PC-3 (cell line): ENCODE measurements at regions not wholly inside any gene's neighbourhood (a gene's known extent, or its start where the extent isn't known, plus 50 kb on each side); places are given as distances from the start of the nearest gene placed in this dataset.

Experiments
- ATAC-seq: fragments of 200-7000 bp; cut with Tn5 transposase; 2 replicates; pipeline ENCODE4 v1.9.1; 2020; ENCODE audit warnings: mild to moderate bottlenecking, moderate library complexity
- BruUV-seq: library from RNA; stranded (reverse); fragments of 400-500 nt; replicated peaks from 2 replicates; lab custom pipeline; 2021; lab: Mats Ljungman, UMichigan
- CTCF ChIA-PET: fragments of 300-600 bp; sonication (Branson Sonifier 250); formaldehyde crosslinking; loops from one replicate; lab custom pipeline; 2022; ENCODE audit warnings: antibody characterized with exemption; lab: Charles Lee
- POLR2A ChIA-PET: fragments of 300-600 bp; sonication (Branson Sonifier 250); formaldehyde crosslinking; loops from one replicate; lab custom pipeline; 2022; ENCODE audit warnings: antibody characterized with exemption; ENCODE audit not compliant: unreplicated experiment; lab: Charles Lee
- DNase-seq: peaks from one replicate; pipeline ENCODE4 v3.0.0-alpha.2; 2015
- H2AFZ ChIP-seq: fragments of 300-600 bp; sonication (generic); 2 replicates; pipeline ENCODE4 v1.6.0; 2016; ENCODE audit warnings: antibody characterized with exemption, low read length
- H3F3A ChIP-seq: fragments of 300-600 bp; sonication (generic); one replicate; pipeline ENCODE4 v1.6.0; 2017; ENCODE audit warnings: antibody characterized with exemption, low read length, control low read depth, mild to moderate bottlenecking; ENCODE audit not compliant: unreplicated experiment
- H3K27ac ChIP-seq: fragments of 300-600 bp; sonication (generic); 2 replicates; pipeline ENCODE4 v1.5.1; 2016; ENCODE audit warnings: mild to moderate bottlenecking, low read length
- H3K27me3 ChIP-seq: fragments of 300-600 bp; sonication (generic); 2 replicates; pipeline ENCODE4 v1.6.1; 2016; ENCODE audit warnings: low read length, mixed read lengths
- H3K36me3 ChIP-seq: fragments of 300-600 bp; sonication (generic); 2 replicates; pipeline ENCODE4 v1.6.1; 2016; ENCODE audit warnings: low read depth, mixed run types, low read length, mixed read lengths
- H3K4me1 ChIP-seq: fragments of 300-600 bp; sonication (generic); 2 replicates; pipeline ENCODE4 v1.5.1; 2016; ENCODE audit warnings: low read length; ENCODE audit not compliant: insufficient read depth
- H3K4me2 ChIP-seq: fragments of 300-600 bp; sonication (generic); 2 replicates; pipeline ENCODE4 v1.6.0; 2016; ENCODE audit warnings: low read length
- H3K4me3 ChIP-seq: fragments of 300-600 bp; sonication (generic); 2 replicates; pipeline ENCODE4 v1.5.1; 2016; ENCODE audit warnings: mild to moderate bottlenecking, low read length, mixed read lengths
- H3K79me2 ChIP-seq: fragments of 300-600 bp; sonication (generic); 2 replicates; pipeline ENCODE4 v1.6.1; 2017; ENCODE audit warnings: low read length, mixed read lengths
- H3K9ac ChIP-seq: fragments of 300-600 bp; sonication (generic); 2 replicates; pipeline ENCODE4 v1.6.0; 2016; ENCODE audit warnings: mild to moderate bottlenecking, low read length
- H3K9me2 ChIP-seq: fragments of 300-600 bp; sonication (generic); replicated peaks from 2 replicates; pipeline ENCODE4 v1.6.1; 2016; ENCODE audit warnings: mixed run types, low read length, mixed read lengths
- H3K9me3 ChIP-seq: fragments of 300-600 bp; sonication (generic); 2 replicates; pipeline ENCODE4 v1.6.1; 2016; ENCODE audit warnings: low read length, mixed read lengths
- H4K20me1 ChIP-seq: fragments of 300-600 bp; sonication (generic); 2 replicates; pipeline ENCODE4 v1.6.1; 2016; ENCODE audit warnings: low read length, mixed read lengths
- EZH2 ChIP-seq: fragments of 300-600 bp; sonication (generic); IDR thresholded peaks from one replicate; pipeline ENCODE4 v1.6.1; 2017; ENCODE audit warnings: antibody characterized with exemption, mild to moderate bottlenecking, low read length; ENCODE audit not compliant: unreplicated experiment
- EZH2phosphoT487 ChIP-seq: fragments of 300-600 bp; sonication (generic); IDR thresholded peaks from 2 replicates; pipeline ENCODE4 v1.6.1; 2018; ENCODE audit warnings: mild to moderate bottlenecking, antibody characterized with exemption, low read length, borderline replicate concordance
- intact Hi-C: fragments of 100-400 bp; cut with micrococcal nuclease; formaldehyde crosslinking; loops from 2 replicates; pipeline ENCODE4 v1.9.0; 2023
- TF ChIP-seq, protein P1 (sequence below): fragments of 300-600 bp; sonication (generic); conservative IDR thresholded peaks from 2 replicates; pipeline ENCODE4 v1.5.1; 2017; ENCODE audit warnings: antibody characterized with exemption, low read depth, mild to moderate bottlenecking, low read length

DNA sequence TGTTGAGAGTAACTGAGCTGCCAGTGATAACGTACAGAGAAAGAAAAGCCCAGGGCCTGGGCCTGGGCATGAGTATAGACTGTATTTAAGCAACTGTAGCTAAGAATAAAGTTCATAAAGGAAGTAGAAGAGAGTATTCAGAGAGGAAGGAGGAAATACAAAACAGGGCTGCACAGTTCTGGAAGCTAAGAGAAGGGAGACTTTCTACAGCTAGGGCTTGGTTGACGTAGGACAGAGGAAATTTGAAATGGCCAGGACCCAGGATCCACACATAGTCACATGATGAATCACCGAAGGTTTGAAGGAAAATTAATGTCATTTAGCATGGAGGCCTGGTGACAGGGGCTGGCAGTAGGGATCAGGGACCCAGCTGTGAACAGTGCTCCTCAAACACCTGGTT is 66.7 kb downstream of the ARL4A start:
- intact Hi-C loops: no loop called here
- Histone ChIP-seq H3K4me3 (no peak overlapping the region), H2AFZ (peak overlapping the region; percentile 34; the same call in 1 of the 2 replicates), H4K20me1 (no peaks in the 10 kb centered on the region), H3K9me3 (no peaks in the 10 kb centered on the region), H3K4me1 (peaks cover 22% of the 10 kb centered on the region), H3K27ac (no peak overlapping the region), H3K27me3 (no peaks in the 10 kb centered on the region), H3K9ac (no peak overlapping the region), H3K4me2 (no peak overlapping the region), H3K79me2 (no peaks in the 10 kb centered on the region), H3K9me2 (no peaks in the 10 kb centered on the region), H3F3A (no peaks in the 10 kb centered on the region), H3K36me3 (no peaks in the 10 kb centered on the region)
- ATAC-seq (peak; percentile 38; the same call in 1 of the 2 replicates), DNase-seq (peak; percentile 38)
- TF ChIP-seq EZH2 (no peak), EZH2phosphoT487 (no peak)
- TF ChIP-seq, protein P1, sequence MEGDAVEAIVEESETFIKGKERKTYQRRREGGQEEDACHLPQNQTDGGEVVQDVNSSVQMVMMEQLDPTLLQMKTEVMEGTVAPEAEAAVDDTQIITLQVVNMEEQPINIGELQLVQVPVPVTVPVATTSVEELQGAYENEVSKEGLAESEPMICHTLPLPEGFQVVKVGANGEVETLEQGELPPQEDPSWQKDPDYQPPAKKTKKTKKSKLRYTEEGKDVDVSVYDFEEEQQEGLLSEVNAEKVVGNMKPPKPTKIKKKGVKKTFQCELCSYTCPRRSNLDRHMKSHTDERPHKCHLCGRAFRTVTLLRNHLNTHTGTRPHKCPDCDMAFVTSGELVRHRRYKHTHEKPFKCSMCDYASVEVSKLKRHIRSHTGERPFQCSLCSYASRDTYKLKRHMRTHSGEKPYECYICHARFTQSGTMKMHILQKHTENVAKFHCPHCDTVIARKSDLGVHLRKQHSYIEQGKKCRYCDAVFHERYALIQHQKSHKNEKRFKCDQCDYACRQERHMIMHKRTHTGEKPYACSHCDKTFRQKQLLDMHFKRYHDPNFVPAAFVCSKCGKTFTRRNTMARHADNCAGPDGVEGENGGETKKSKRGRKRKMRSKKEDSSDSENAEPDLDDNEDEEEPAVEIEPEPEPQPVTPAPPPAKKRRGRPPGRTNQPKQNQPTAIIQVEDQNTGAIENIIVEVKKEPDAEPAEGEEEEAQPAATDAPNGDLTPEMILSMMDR: no peak
- no TSS peak for BruUV-seq
- CTCF ChIA-PET: no interaction called here
- POLR2A ChIA-PET: no interaction called here

- DNase-seq (peak; percentile 68), ATAC-seq (peak; percentile 70)
- no peak for TF ChIP-seq EZH2phosphoT487
- TF ChIP-seq, protein P1: no peak
- no peak for TF ChIP-seq EZH2
- Histone ChIP-seq H3K27me3 (no peaks in the 10 kb centered on the region), H3K9me2 (no peaks in the 10 kb centered on the region), H3K79me2 (no peaks in the 10 kb centered on the region), H3K9me3 (no peaks in the 10 kb centered on the region), H3K27ac (peak overlapping the region; percentile 27), H2AFZ (peak overlapping the region; percentile 18; the same call in 1 of the 2 replicates), H3K9ac (no peak overlapping the region), H3F3A (no peaks in the 10 kb centered on the region), H3K4me3 (no peak overlapping the region), H3K36me3 (peaks cover 4% of the 10 kb centered on the region; the same call in 1 of the 2 replicates), H4K20me1 (no peaks in the 10 kb centered on the region), H3K4me1 (peaks cover 22% of the 10 kb centered on the region), H3K4me2 (0 out of 2 replicates have a peak overlapping the region, but pooled peaks have one; percentile 11)
- no TSS peak for BruUV-seq
- ChIA-PET POLR2A (no interaction called here), CTCF (interaction anchor here (0.6 to 0.7 kb wide), 2 partner anchors 69 to 70 kb away, joined by 3 read pairs; partner anchors contain the start of gene ARL4A)
- intact Hi-C loops: no loop called here
These were observed 69.4 kb downstream of the ARL4A start for GRCh38 chr7:12756821-12757220.

GRCh38 chr7:12757443-12757842 is 70.0 kb downstream of the ARL4A start:
- Histone ChIP-seq H3K9me2 (no peaks in the 10 kb centered on the region), H3K79me2 (no peaks in the 10 kb centered on the region), H2AFZ (no peak overlapping the region; the same call in 1 of the 2 replicates), H3K4me3 (no peak overlapping the region), H3K27ac (peak overlapping the region; percentile 48), H3K4me2 (no peak overlapping the region), H3K27me3 (no peaks in the 10 kb centered on the region), H4K20me1 (no peaks in the 10 kb centered on the region), H3K9me3 (no peaks in the 10 kb centered on the region), H3K36me3 (peaks cover 4% of the 10 kb centered on the region; the same call in 1 of the 2 replicates), H3F3A (no peaks in the 10 kb centered on the region), H3K9ac (no peak overlapping the region), H3K4me1 (peaks cover 22% of the 10 kb centered on the region)
- TF ChIP-seq EZH2 (no peak), EZH2phosphoT487 (no peak)
- TF ChIP-seq, protein P1: no peak
- BruUV-seq: no TSS peak
- ATAC-seq (peak; percentile 65), DNase-seq (peak; percentile 70)
- POLR2A ChIA-PET: interaction anchor here (0.6 kb wide), 1 partner anchor 9 kb away, joined by 6 read pairs; no protein-coding TSS in a partner anchor
- CTCF ChIA-PET: no interaction called here
- intact Hi-C loops: no loop called here
